ENCODE measurements at regions not wholly inside any gene's neighbourhood (a gene's known extent, or its start where the extent isn't known, plus 50 kb on each side); places are given as distances from the start of the nearest gene placed in this dataset.

DNA sequence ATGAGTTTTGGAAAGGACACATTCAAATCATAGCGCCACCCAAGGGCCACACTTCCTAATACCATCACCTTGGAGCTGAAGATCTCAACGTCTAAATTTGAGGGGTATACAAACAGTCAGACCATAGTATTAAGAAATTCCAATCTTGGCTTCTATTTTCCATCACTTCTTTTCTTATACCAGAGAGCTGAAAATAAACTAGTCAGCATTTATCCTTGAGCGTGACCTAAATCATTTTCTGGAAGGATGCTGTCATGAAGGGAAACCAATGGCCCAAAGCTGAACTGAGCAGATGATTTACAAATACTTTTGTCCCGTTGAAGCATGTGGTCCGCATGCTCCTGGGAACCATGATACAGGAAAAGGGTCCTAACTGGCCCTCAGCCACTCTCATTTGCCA is 921.9 kb downstream of the CCSER2 start:
- DNase-seq (ENCODE audit: low spot score): no peak
- Histone ChIP-seq H3K27me3 (replicated peaks; ENCODE audit: insufficient read depth, low read depth, low read length, poor library complexity) (no peaks in the 10 kb centered on the region), H3K36me3 (ENCODE audit: insufficient read depth, low read length, poor library complexity, severe bottlenecking) (no peaks in the 10 kb centered on the region), H3K9me3 (ENCODE audit: low read depth, low read length, poor library complexity, severe bottlenecking) (no peaks in the 10 kb centered on the region), H3K4me3 (ENCODE audit: low read depth, low read length, poor library complexity, severe bottlenecking) (no peak overlapping the region), H3K4me1 (ENCODE audit: insufficient read depth, low read length, poor library complexity, severe bottlenecking) (no peaks in the 10 kb centered on the region), H3K27ac (ENCODE audit: low read depth, low read length, poor library complexity, severe bottlenecking) (no peak overlapping the region)
- TF ChIP-seq EZH2 (IDR thresholded peaks at IDR 0.05; ENCODE audit: borderline replicate concordance, low read depth, low read length, poor library complexity, severe bottlenecking) (no peak), CTCF (conservative IDR thresholded peaks at IDR 0.05; ENCODE audit: low read depth, low read length) (no peak)
- POLR2A ChIA-PET (ENCODE audit: low non-redundant PET): no interaction called here
- CTCF ChIA-PET: no interaction called here
- BruUV-seq (replicated peaks): no TSS peak
- intact Hi-C loops (cut with micrococcal nuclease; ENCODE audit: unreplicated experiment): no loop called here

GRCh38 chr10:85256481-85256880 is 928.1 kb downstream of the CCSER2 start:
- Histone ChIP-seq H3K27ac (ENCODE audit: low read depth, low read length, poor library complexity, severe bottlenecking) (no peak overlapping the region), H3K9me3 (ENCODE audit: low read depth, low read length, poor library complexity, severe bottlenecking) (no peaks in the 10 kb centered on the region), H3K36me3 (ENCODE audit: insufficient read depth, low read length, poor library complexity, severe bottlenecking) (no peaks in the 10 kb centered on the region), H3K4me3 (ENCODE audit: low read depth, low read length, poor library complexity, severe bottlenecking) (no peak overlapping the region), H3K27me3 (replicated peaks; ENCODE audit: insufficient read depth, low read depth, low read length, poor library complexity) (no peaks in the 10 kb centered on the region), H3K4me1 (ENCODE audit: insufficient read depth, low read length, poor library complexity, severe bottlenecking) (no peaks in the 10 kb centered on the region)
- intact Hi-C loops (cut with micrococcal nuclease; ENCODE audit: unreplicated experiment): no loop called here
- ChIA-PET CTCF (no interaction called here), POLR2A (ENCODE audit: low non-redundant PET) (no interaction called here)
- no TSS peak for BruUV-seq (replicated peaks)
- no peak for TF ChIP-seq CTCF (conservative IDR thresholded peaks at IDR 0.05; ENCODE audit: low read depth, low read length)
- TF ChIP-seq EZH2 (IDR thresholded peaks at IDR 0.05; ENCODE audit: borderline replicate concordance, low read depth, low read length, poor library complexity, severe bottlenecking): no peak
- no peak for DNase-seq (ENCODE audit: low spot score)

- H3K4me1 ChIP-seq (ENCODE audit: insufficient read depth, low read length, poor library complexity, severe bottlenecking): no peaks in the 10 kb centered on the region
- ChIA-PET CTCF (no interaction called here), POLR2A (ENCODE audit: low non-redundant PET) (no interaction called here)
- DNase-seq (ENCODE audit: low spot score): no peak
- H3K27ac ChIP-seq (ENCODE audit: low read depth, low read length, poor library complexity, severe bottlenecking): no peak overlapping the region
- H3K36me3 ChIP-seq (ENCODE audit: insufficient read depth, low read length, poor library complexity, severe bottlenecking): no peaks in the 10 kb centered on the region
- H3K27me3 ChIP-seq (replicated peaks; ENCODE audit: insufficient read depth, low read depth, low read length, poor library complexity): no peaks in the 10 kb centered on the region
- no peaks in the 10 kb centered on the region for H3K9me3 ChIP-seq (ENCODE audit: low read depth, low read length, poor library complexity, severe bottlenecking)
- intact Hi-C loops (cut with micrococcal nuclease; ENCODE audit: unreplicated experiment): no loop called here
- BruUV-seq (replicated peaks): no TSS peak
- no peak for TF ChIP-seq EZH2 (IDR thresholded peaks at IDR 0.05; ENCODE audit: borderline replicate concordance, low read depth, low read length, poor library complexity, severe bottlenecking)
- no peak for TF ChIP-seq CTCF (conservative IDR thresholded peaks at IDR 0.05; ENCODE audit: low read depth, low read length)
- H3K4me3 ChIP-seq (ENCODE audit: low read depth, low read length, poor library complexity, severe bottlenecking): no peak overlapping the region
These were observed 931.5 kb downstream of the CCSER2 start for GRCh38 chr10:85259908-85260307.
